ENCODE measurements at regions not wholly inside any gene's neighbourhood (a gene's known extent, or its start where the extent isn't known, plus 50 kb on each side); places are given as distances from the start of the nearest gene placed in this dataset.

DNA sequence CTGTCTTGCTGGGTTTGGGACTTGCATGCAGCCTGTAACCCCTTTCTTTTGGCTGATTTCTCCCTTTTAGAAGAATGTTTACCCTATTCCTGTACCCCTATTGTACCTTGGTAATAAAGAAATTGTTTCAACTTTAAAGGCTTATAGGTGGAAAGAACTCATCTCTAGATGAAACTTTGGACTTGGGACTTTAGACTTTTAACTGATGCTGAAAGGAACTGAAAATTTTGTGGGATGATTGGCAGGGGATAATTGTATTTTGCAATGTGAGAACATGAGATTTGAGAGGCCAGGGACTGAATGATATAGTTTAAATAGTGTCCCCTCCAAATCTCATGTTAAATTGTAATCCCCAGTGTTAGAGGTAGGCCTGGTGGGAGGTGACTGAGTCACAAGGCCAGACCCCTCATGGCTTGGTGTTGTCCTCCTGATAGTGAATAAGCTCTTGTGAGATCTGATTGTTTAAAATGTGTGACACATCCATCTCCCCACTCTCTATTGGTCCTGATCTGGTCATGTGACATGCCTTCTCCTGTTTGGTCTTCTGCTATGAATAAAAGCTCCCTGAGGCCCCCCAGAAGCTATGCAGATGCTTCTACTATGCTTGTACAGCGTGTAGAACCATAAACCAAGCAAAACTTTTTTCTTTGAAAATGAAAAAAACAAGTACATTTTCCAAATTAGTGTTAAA is 1621.3 kb upstream of the B3GALT2 start:
- no peak for TF ChIP-seq JUND (IDR thresholded peaks at IDR 0.05)
- TF ChIP-seq, protein P1, sequence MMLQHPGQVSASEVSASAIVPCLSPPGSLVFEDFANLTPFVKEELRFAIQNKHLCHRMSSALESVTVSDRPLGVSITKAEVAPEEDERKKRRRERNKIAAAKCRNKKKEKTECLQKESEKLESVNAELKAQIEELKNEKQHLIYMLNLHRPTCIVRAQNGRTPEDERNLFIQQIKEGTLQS (IDR thresholded peaks at IDR 0.05): no peak
- TF ChIP-seq SIN3A (IDR thresholded peaks at IDR 0.05; ENCODE audit: low read depth): no peak
- TF ChIP-seq MAX (IDR thresholded peaks at IDR 0.05): no peak
- no peak for TF ChIP-seq CBX3 (IDR thresholded peaks at IDR 0.05; ENCODE audit: low read depth)
- no peak for TF ChIP-seq SP1 (IDR thresholded peaks at IDR 0.05; ENCODE audit: low read depth)
- no peak for TF ChIP-seq FOSL1 (IDR thresholded peaks at IDR 0.05; ENCODE audit: low read depth)
- Histone ChIP-seq H3K27me3 (ENCODE audit: insufficient read depth, low read length) (no peaks in the 10 kb centered on the region), H3K4me1 (ENCODE audit: control insufficient read depth in 1 of 2, insufficient read depth in 2 of 2, low read length in 2 of 2) (no peaks in the 10 kb centered on the region), H3K9ac (ENCODE audit: low read length) (no peak overlapping the region), H3K27ac (ENCODE audit: low read depth, low read length) (no peak overlapping the region), H3K4me3 (replicated peaks in 1 of 2; ENCODE audit: low read depth in 1 of 2, low read length in 2 of 2) (no peak overlapping the region), H4K20me1 (ENCODE audit: insufficient read depth) (no peaks in the 10 kb centered on the region), H3K4me2 (ENCODE audit: low read length) (no peak overlapping the region), H3K9me2 (ENCODE audit: insufficient read depth) (no peaks in the 10 kb centered on the region), H3K9me3 (ENCODE audit: control insufficient read depth in 1 of 2, insufficient read depth in 1 of 2, low read depth in 1 of 2, low read length in 2 of 2) (no peaks in the 10 kb centered on the region), H2AFZ (ENCODE audit: low read depth, low read length, poor library complexity, severe bottlenecking) (no peak overlapping the region), H3K79me2 (ENCODE audit: insufficient read depth, low read length) (no peaks in the 10 kb centered on the region), H3K36me3 (ENCODE audit: control insufficient read depth in 1 of 2, insufficient read depth in 2 of 2, low read length in 2 of 2) (no peaks in the 10 kb centered on the region)
- POLR2A ChIA-PET: no interaction called here
- no peak for ATAC-seq
- DNase-seq (ENCODE audit: low read depth, low spot score): no peak
- intact Hi-C loops (cut with micrococcal nuclease): no loop called here
- CTCF ChIA-PET: no interaction called here
- RAD21 ChIA-PET (ENCODE audit: low non-redundant PET in 1 of 2, low total read pairs in 2 of 2, uncharacterized antibody in 2 of 2, unreplicated experiment in 2 of 2): no interaction called here
- BruUV-seq (replicated peaks): no TSS peak

DNA sequence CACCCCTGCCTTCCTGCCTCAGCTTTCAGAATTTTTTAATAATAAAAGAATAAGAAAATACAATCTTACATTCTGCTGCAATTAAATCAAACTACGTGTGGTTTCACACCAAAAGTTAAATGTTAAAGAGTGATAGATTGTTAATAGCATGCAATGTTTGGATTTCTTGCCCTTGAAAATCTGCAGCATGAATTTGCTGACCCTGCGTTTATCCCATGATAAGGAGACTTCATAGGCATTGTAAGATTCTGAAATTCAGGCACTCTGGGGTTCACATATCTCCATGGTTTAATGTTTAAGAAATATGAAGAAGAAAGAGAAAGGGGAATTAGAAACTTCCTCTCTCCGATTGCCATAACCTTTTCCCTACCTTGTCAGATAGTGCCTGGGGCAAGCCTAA is 1616.2 kb upstream of the B3GALT2 start:
- DNase-seq (ENCODE audit: low read depth, low spot score): no peak
- H3K36me3 ChIP-seq (ENCODE audit: control insufficient read depth in 1 of 2, insufficient read depth in 2 of 2, low read length in 2 of 2): no peaks in the 10 kb centered on the region
- H2AFZ ChIP-seq (ENCODE audit: low read depth, low read length, poor library complexity, severe bottlenecking): no peak overlapping the region
- no peaks in the 10 kb centered on the region for H3K9me2 ChIP-seq (ENCODE audit: insufficient read depth)
- H3K79me2 ChIP-seq (ENCODE audit: insufficient read depth, low read length): no peaks in the 10 kb centered on the region
- intact Hi-C loops (cut with micrococcal nuclease): no loop called here
- no peaks in the 10 kb centered on the region for H3K27me3 ChIP-seq (ENCODE audit: insufficient read depth, low read length)
- ChIA-PET POLR2A (no interaction called here), RAD21 (ENCODE audit: low non-redundant PET in 1 of 2, low total read pairs in 2 of 2, uncharacterized antibody in 2 of 2, unreplicated experiment in 2 of 2) (no interaction called here), CTCF (no interaction called here)
- no peaks in the 10 kb centered on the region for H3K4me1 ChIP-seq (ENCODE audit: control insufficient read depth in 1 of 2, insufficient read depth in 2 of 2, low read length in 2 of 2)
- H3K4me3 ChIP-seq (replicated peaks in 1 of 2; ENCODE audit: low read depth in 1 of 2, low read length in 2 of 2): no peak overlapping the region
- no peak for ATAC-seq
- no TSS peak for BruUV-seq (replicated peaks)
- no peaks in the 10 kb centered on the region for H4K20me1 ChIP-seq (ENCODE audit: insufficient read depth)
- no peak overlapping the region for H3K4me2 ChIP-seq (ENCODE audit: low read length)
- no peaks in the 10 kb centered on the region for H3K9me3 ChIP-seq (ENCODE audit: control insufficient read depth in 1 of 2, insufficient read depth in 1 of 2, low read depth in 1 of 2, low read length in 2 of 2)
- H3K9ac ChIP-seq (ENCODE audit: low read length): no peak overlapping the region
- H3K27ac ChIP-seq (ENCODE audit: low read depth, low read length): no peak overlapping the region
- TF ChIP-seq SIN3A (IDR thresholded peaks at IDR 0.05; ENCODE audit: low read depth): no peak
- TF ChIP-seq, protein P1 (IDR thresholded peaks at IDR 0.05): no peak
- no peak for TF ChIP-seq JUND (IDR thresholded peaks at IDR 0.05)
- no peak for TF ChIP-seq REST (IDR thresholded peaks at IDR 0.05; ENCODE audit: low read depth)
- TF ChIP-seq SRF (IDR thresholded peaks at IDR 0.05; ENCODE audit: low read depth): no peak
- TF ChIP-seq EZH2phosphoT487 (IDR thresholded peaks at IDR 0.05; ENCODE audit: borderline replicate concordance): no peak
- no peak for TF ChIP-seq MAX (IDR thresholded peaks at IDR 0.05)
- TF ChIP-seq TCF7L2 (IDR thresholded peaks at IDR 0.05; ENCODE audit: borderline replicate concordance, extremely low read depth, insufficient read depth, insufficient read length): no peak
- TF ChIP-seq CEBPB (IDR thresholded peaks at IDR 0.05; ENCODE audit: low read depth): no peak
- TF ChIP-seq, protein P2, sequence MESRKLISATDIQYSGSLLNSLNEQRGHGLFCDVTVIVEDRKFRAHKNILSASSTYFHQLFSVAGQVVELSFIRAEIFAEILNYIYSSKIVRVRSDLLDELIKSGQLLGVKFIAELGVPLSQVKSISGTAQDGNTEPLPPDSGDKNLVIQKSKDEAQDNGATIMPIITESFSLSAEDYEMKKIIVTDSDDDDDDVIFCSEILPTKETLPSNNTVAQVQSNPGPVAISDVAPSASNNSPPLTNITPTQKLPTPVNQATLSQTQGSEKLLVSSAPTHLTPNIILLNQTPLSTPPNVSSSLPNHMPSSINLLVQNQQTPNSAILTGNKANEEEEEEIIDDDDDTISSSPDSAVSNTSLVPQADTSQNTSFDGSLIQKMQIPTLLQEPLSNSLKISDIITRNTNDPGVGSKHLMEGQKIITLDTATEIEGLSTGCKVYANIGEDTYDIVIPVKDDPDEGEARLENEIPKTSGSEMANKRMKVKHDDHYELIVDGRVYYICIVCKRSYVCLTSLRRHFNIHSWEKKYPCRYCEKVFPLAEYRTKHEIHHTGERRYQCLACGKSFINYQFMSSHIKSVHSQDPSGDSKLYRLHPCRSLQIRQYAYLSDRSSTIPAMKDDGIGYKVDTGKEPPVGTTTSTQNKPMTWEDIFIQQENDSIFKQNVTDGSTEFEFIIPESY (IDR thresholded peaks at IDR 0.05; ENCODE audit: extremely low read depth, insufficient replicate concordance, low read length): no peak
- no peak for TF ChIP-seq SP1 (IDR thresholded peaks at IDR 0.05; ENCODE audit: low read depth)

Measured in HCT116 (cell line).